ENCODE measurements at regions not wholly inside any gene's neighbourhood (a gene's known extent, or its start where the extent isn't known, plus 50 kb on each side); places are given as distances from the start of the nearest gene placed in this dataset.

GRCh38 chr7:22586101-22586785, 86.3 kb upstream of the STEAP1B start:
- no peak for DNase-seq (ENCODE audit: low spot score)

- DNase-seq (ENCODE audit: low spot score) = no peak
Measured at GRCh38 chr7:22584179-22584578, 84.2 kb upstream of the STEAP1B start.

DNA sequence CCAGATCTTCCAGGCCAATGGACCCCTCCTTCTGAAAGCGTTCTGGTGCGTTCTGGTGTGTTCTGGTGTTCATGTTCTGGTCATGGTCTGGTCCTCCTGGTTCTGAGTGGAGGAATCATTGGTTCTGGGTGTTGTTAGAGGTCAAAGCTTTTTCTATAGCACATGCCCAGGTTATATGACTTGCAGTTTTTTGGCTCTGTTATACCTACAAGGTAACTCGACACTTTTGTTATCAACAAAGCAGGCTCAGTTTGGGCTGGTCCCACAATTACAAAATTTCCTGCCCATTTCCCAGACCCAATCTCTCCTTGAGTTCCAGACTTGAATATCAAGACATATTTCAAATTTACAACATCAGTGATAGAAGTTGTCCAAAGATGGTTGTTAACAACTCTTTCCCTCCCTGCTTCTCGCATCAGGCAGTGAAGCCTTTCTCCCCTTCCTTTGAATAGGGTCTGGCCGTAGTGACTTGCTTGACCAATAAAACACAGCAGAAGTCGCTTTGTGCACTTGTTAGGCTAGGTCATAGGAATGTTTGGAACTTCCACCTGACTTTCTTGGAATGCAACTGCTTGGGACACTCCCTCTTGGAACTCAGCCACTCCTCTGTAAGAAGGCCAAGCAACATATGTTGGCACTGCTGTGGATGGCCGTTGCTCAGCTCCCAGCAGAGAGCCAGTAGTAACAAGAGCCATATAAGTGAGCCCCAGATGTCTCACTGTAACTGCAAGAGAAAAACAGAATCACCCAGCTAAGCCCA, 83.1 kb upstream of the STEAP1B start:
- DNase-seq (ENCODE audit: low spot score) = no peak

DNA sequence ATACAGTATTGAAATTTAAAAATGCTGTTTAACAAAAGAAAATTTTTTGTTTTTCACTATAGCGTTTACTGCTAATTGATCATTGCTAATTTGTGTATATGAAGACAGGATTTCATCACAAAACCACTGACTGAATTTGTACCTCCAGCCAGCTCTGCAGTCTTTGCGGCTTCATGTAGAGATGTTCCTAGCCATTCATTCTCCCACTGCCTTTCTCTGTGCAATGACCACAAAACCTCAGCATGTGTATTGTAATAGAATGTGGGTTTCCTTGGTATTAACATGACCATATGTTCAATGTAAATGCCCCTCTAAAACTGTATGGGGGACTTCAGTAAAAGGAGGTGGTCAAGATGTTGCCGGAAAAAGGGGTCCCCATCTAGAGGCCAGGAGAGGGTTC, 81.1 kb upstream of the STEAP1B start:
- no peak for DNase-seq (ENCODE audit: low spot score)

DNA sequence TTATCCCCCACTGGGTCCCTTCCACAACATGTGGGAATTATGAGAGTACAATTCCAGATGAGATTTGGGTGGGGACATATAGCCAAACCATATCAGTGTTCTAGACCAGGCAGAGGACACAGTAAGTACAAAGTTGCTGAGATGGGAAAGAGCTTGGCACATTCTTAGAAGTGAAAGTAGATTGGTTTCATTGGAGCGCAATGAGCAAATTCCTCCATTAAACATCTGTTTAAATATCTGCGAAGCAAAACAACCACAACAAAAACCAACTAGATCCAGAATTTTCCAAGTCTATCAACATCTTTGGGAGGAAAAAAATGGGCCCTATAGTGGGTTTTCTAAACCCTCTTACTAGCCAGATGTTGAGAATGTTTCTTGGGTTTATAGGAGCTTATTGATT, 80.0 kb upstream of the STEAP1B start:
- DNase-seq (ENCODE audit: low spot score) = no peak

GRCh38 chr7:22578007-22578733, 78.2 kb upstream of the STEAP1B start:
- no peak for DNase-seq (ENCODE audit: low spot score)

DNA sequence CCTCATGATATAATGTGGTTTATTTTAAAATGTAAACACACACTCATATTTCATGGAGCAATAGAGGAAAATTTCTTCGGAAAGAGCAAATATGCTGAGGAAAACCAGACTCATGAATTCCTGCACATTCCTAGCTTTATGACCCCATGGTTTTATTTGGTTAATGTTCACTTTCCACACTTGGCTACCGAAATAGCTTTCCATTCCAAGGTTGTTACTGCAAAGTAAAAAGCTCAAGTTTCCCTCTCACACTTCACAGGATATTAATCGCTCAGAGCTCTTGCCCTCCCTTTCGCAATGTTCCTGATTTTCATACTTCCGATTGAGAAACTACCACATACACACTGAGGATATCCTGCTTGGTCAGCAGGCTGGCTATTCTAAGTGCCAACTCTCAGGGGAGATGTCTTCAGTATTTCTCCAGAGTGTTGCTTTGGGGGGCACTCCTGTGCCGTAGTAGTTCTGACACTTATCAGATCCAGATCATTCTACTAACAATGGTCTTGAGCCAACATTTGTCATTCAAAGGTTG, 77.5 kb upstream of the STEAP1B start:
- DNase-seq (ENCODE audit: low spot score) = no peak

- DNase-seq (ENCODE audit: low spot score) = no peak
Measured at GRCh38 chr7:22576612-22577469, 76.9 kb upstream of the STEAP1B start.

- no peak for DNase-seq (ENCODE audit: low spot score)
Measured at GRCh38 chr7:22574754-22575520, 74.9 kb upstream of the STEAP1B start.

GRCh38 chr7:22572937-22573336, 72.9 kb upstream of the STEAP1B start:
- DNase-seq (ENCODE audit: low spot score) = no peak

GRCh38 chr7:22572292-22572691, 72.3 kb upstream of the STEAP1B start:
- no peak for DNase-seq (ENCODE audit: low spot score)

GRCh38 chr7:22571766-22572165, 71.8 kb upstream of the STEAP1B start:
- DNase-seq (ENCODE audit: low spot score) = no peak

- no peak for DNase-seq (ENCODE audit: low spot score)
Measured at GRCh38 chr7:22569586-22570321, 69.8 kb upstream of the STEAP1B start.

- DNase-seq (ENCODE audit: low spot score) = no peak
Measured at GRCh38 chr7:22566592-22566991, 66.6 kb upstream of the STEAP1B start.

DNA sequence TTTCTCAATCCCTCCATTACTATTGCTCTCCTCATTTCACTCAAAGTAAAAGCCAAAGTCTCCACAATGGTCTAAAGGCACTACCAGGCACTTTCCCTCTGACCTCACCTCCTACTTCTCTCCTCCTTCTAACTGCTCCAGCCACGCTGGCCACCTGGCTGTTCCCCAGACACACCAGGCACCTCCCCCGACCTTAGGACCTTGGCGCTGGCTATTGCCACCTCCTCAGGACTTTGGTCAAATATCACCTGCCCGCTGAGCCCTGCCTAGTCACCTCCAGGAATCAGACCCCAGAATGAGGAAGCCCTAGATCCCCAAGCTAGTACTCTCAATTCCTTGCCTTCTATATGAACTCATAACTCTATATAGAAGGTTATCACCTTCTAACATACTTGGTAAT, 66.2 kb upstream of the STEAP1B start:
- no peak for DNase-seq (ENCODE audit: low spot score)

DNA sequence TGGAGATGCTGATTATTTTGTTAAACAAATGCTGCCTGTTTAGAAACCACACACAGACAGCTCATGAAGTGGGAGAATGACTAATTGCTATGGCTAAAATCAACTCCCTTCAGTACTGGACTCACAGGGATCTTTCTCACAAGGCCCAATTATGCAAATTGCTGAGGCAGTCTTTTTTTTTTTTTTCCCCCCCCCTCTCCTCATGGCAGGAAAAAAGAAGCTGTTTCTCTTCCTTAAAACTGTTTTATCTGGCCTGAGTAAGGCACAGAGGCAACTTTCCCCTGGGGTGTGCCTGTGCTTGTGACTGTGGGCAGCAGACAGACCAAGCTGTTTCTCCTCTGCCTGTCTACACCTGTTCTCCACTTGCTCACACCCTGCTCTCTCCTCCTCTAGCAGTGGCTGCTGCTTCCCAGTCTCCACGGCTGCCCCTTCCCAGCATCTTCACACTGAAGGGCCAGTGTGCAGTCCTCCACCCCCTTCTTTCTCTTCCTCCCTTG, 65.4 kb upstream of the STEAP1B start:
- DNase-seq (ENCODE audit: low spot score) = no peak

GRCh38 chr7:22564511-22565045, 64.6 kb upstream of the STEAP1B start:
- no peak for DNase-seq (ENCODE audit: low spot score)

DNA sequence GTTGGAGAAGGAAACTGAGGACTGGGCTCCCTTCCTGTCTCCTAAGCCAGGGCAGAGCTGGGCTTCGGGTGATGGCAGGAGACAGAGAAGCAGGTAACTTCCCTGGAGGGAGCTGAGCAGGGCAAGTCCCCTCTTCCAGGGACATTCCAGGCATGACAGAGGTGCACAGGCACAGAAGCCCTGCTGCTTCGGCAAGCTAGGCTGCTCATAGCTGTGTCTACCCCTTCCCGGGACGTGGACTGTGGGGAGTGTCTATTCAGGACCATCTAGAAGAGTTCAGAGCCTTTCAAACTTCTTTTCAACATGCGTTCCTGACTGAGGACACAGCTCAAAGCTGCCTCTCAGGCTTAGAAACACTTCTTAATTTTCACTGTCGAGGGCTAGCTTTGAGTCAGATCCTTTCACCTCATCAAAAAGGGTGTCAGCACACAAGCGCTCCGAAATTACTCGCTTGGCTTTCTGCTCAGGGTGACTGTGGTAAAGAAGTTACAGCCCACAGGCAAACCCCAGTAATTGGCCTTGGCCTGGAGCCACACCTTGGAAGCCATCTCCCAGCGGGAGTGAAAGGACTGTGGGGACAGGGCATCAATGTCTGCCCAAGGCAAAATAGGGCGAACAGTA, 63.7 kb upstream of the STEAP1B start:
- DNase-seq (ENCODE audit: low spot score) = no peak

DNA sequence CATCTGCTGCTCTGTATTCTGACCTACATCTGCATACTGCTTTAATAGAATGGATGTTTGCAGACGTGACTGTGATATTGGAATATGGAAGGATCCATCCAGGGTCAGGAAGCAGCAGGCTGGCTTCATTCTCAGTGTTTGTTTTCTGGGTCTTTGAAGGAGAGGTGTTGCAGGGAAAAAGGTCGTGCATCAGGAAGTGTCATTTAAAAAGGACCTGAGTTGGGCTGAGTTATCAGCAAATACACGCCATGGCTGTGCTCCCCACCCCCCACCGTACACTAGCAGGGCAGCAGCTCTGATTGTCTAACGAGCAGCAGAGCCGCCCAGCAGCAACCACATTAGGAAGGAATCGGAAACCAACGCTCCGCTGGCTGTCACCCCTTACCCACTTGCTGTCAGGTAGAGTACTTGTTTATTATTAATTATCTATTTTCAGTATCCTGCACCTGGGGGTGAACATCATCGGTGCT, 63.1 kb upstream of the STEAP1B start:
- no peak for DNase-seq (ENCODE audit: low spot score)

Data from hematopoietic multipotent progenitor cell treated with erythropoietin and hydrocortisone succinate and interleukin-3 and kit ligand, for 15 days (in vitro differentiated cells).